GM12878 (cell line): ENCODE measurements at regions not wholly inside any gene's neighbourhood (a gene's known extent, or its start where the extent isn't known, plus 50 kb on each side); places are given as distances from the start of the nearest gene placed in this dataset.

ENCODE experiments used
- ATAC-seq: fragments of 200-7000 bp; cut with Tn5 transposase; 3 replicates; pipeline ENCODE4 v1.9.1; 2020; ENCODE audit warnings: mild to moderate bottlenecking, moderate library complexity
- BruUV-seq: library from RNA; stranded (reverse); fragments of 400-500 nt; replicated peaks from 2 replicates; lab custom pipeline; 2021; lab: Mats Ljungman, UMichigan
- CTCF ChIA-PET: fragments of 300-600 bp; sonication (Branson Sonifier 250); formaldehyde crosslinking; extraction: SDS; loops from one replicate; lab custom pipeline; 2021; ENCODE audit warnings: inconsistent platforms; lab: Yijun Ruan, JAX
- POLR2A ChIA-PET: fragments of 350-600 bp; formaldehyde crosslinking; extraction: SDS; loops from one replicate; lab custom pipeline; 2021; ENCODE audit warnings: inconsistent platforms; lab: Charles Lee
- RAD21 ChIA-PET: fragments of 300-600 bp; sonication (Branson Sonifier 250); formaldehyde crosslinking; loops from one replicate; lab custom pipeline; 2023; ENCODE audit warnings: antibody characterized with exemption; ENCODE audit not compliant: unreplicated experiment; lab: Charles Lee
- SMC1A ChIA-PET: fragments of 300-600 bp; sonication (Branson Sonifier 250); formaldehyde crosslinking; loops from one replicate; lab custom pipeline; 2023; ENCODE audit not compliant: unreplicated experiment, uncharacterized antibody; lab: Charles Lee
- DNase-seq: peaks from one replicate; pipeline ENCODE4 v3.0.0-alpha.2; 2011; ENCODE audit warnings: low read depth, low spot score
- FAIRE-seq: peaks from 3 replicates; lab custom pipeline; 2011; peaks lifted over from hg19 to GRCh38; lab: Jason Lieb, UNC
- H2AFZ ChIP-seq: 2 replicates; pipeline ENCODE4 v1.6.0; 2011; ENCODE audit warnings: low read depth, low read length, control low read depth; ENCODE audit not compliant: control insufficient read depth
- H3K27ac ChIP-seq: 2 replicates; pipeline ENCODE4 v1.5.1; 2011; ENCODE audit warnings: control low read depth; ENCODE audit not compliant: control insufficient read depth, insufficient read depth
- H3K27me3 ChIP-seq, 2 experiments: replicated peaks in 1 of 2; 2 replicates each; pipeline versions ENCODE4 v1.6.0 to v1.6.1; 2011; ENCODE audit warnings: low read length in 1 of 2; ENCODE audit not compliant: control insufficient read depth in 2 of 2, insufficient read depth in 2 of 2
- H3K36me3 ChIP-seq, 2 experiments: 2 replicates each; pipeline ENCODE4 v1.5.1; 2011; ENCODE audit warnings: low read length in 1 of 2; ENCODE audit not compliant: control insufficient read depth in 2 of 2, insufficient read depth in 2 of 2
- H3K4me1 ChIP-seq: 2 replicates; pipeline ENCODE4 v1.6.1; 2011; ENCODE audit warnings: mild to moderate bottlenecking, low read length, moderate library complexity, mixed read lengths; ENCODE audit not compliant: control insufficient read depth, insufficient read depth
- H3K4me2 ChIP-seq: 2 replicates; pipeline ENCODE4 v1.6.0; 2011; ENCODE audit warnings: control low read depth; ENCODE audit not compliant: control insufficient read depth, insufficient read depth
- H3K4me3 ChIP-seq: fragments of 200-600 bp; sonication (generic); 2 replicates; pipeline ENCODE4 v1.5.1; 2016
- H3K79me2 ChIP-seq: 2 replicates; pipeline ENCODE4 v1.6.0; 2011; ENCODE audit warnings: low read length; ENCODE audit not compliant: control insufficient read depth, insufficient read depth
- H3K9ac ChIP-seq: 2 replicates; pipeline ENCODE4 v1.8.0; 2011; ENCODE audit warnings: low read length, control low read depth, mixed read lengths; ENCODE audit not compliant: control insufficient read depth, insufficient read depth
- H3K9me3 ChIP-seq: replicated peaks from 3 replicates; pipeline ENCODE4 v1.5.1; 2011; ENCODE audit warnings: mild to moderate bottlenecking, low read length; ENCODE audit not compliant: control insufficient read depth, insufficient read depth
- H4K20me1 ChIP-seq: 2 replicates; pipeline ENCODE4 v1.6.0; 2011; ENCODE audit not compliant: control insufficient read depth, insufficient read depth
- CBFB ChIP-seq: IDR thresholded peaks from 2 replicates; pipeline ENCODE4 v1.6.1; 2016; ENCODE audit warnings: antibody characterized with exemption, low read depth
- GABPA ChIP-seq: IDR thresholded peaks from 2 replicates; pipeline ENCODE4 v1.6.1; 2014; ENCODE audit warnings: antibody characterized with exemption, low read depth, mild to moderate bottlenecking, inconsistent platforms
- WGBS: methylation state at CpG from one replicate; pipeline ENCODE4 v1.1.6; 2016; ENCODE audit warnings: low lambda C conversion rate; ENCODE audit not compliant: insufficient replicate concordance, insufficient coverage; ENCODE audit errors: missing lambda C conversion rate; 5-methylcytosine and 5-hydroxymethylcytosine counted together
- in situ Hi-C: fragments of 300-500 bp; cut with MboI; formaldehyde crosslinking; loops from 9 replicates; pipeline ENCODE4 v1.14.3; 2018; ENCODE audit warnings: mixed read lengths
- intact Hi-C: fragments of 100-400 bp; cut with micrococcal nuclease; formaldehyde crosslinking; loops from one replicate; pipeline ENCODE4 v1.14.2; 2022; ENCODE audit not compliant: unreplicated experiment
- TF ChIP-seq, protein P1 (sequence below): fragments of 450-650 bp; IDR thresholded peaks from 2 replicates; pipeline ENCODE4 v1.6.1; 2018; ENCODE audit warnings: mild to moderate bottlenecking, low read depth, moderate library complexity; ENCODE audit not compliant: partially characterized antibody
- TF ChIP-seq, protein P2 (sequence below): IDR thresholded peaks from 2 replicates; pipeline ENCODE4 v1.6.1; 2011; ENCODE audit warnings: low read depth, low read length, improper control_type of control experiment, borderline replicate concordance

DNA sequence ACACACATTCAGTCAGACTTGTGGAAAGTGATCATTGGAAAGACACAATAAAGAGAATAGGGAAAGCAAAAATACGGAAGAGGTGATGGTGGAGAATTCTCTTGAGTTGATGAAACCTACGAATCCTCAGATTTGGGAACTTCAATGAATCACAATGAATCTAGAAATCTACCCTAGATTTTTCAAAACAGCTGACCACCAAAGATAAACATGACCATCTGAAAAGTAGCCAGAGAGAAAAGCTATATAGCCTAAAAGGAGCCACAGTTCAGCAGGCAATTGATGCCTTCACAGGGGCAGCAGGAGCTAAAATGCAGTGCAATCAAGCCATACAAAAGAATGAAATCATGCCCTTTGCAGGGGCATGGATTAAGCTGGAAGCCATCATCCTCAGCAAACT is 170.6 kb upstream of the RUNX1 start:
- TF ChIP-seq CBFB (no peak), GABPA (no peak)
- TF ChIP-seq, protein P1, sequence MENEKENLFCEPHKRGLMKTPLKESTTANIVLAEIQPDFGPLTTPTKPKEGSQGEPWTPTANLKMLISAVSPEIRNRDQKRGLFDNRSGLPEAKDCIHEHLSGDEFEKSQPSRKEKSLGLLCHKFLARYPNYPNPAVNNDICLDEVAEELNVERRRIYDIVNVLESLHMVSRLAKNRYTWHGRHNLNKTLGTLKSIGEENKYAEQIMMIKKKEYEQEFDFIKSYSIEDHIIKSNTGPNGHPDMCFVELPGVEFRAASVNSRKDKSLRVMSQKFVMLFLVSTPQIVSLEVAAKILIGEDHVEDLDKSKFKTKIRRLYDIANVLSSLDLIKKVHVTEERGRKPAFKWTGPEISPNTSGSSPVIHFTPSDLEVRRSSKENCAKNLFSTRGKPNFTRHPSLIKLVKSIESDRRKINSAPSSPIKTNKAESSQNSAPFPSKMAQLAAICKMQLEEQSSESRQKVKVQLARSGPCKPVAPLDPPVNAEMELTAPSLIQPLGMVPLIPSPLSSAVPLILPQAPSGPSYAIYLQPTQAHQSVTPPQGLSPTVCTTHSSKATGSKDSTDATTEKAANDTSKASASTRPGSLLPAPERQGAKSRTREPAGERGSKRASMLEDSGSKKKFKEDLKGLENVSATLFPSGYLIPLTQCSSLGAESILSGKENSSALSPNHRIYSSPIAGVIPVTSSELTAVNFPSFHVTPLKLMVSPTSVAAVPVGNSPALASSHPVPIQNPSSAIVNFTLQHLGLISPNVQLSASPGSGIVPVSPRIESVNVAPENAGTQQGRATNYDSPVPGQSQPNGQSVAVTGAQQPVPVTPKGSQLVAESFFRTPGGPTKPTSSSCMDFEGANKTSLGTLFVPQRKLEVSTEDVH: no peak
- TF ChIP-seq, protein P2, sequence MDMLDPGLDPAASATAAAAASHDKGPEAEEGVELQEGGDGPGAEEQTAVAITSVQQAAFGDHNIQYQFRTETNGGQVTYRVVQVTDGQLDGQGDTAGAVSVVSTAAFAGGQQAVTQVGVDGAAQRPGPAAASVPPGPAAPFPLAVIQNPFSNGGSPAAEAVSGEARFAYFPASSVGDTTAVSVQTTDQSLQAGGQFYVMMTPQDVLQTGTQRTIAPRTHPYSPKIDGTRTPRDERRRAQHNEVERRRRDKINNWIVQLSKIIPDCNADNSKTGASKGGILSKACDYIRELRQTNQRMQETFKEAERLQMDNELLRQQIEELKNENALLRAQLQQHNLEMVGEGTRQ: no peak
- TF ChIP-seq, all 136 proteins: peak for 0
- in situ Hi-C loops: no loop called here
- ChIA-PET SMC1A (no interaction called here), POLR2A (no interaction called here), RAD21 (no interaction called here), CTCF (no interaction called here)
- H2AFZ ChIP-seq: no peak overlapping the region
- H4K20me1 ChIP-seq: no peaks in the 10 kb centered on the region
- no peak for ATAC-seq
- no peak for DNase-seq
- H3K27me3 ChIP-seq: no peaks in the 10 kb centered on the region
- FAIRE-seq: no peak
- H3K4me2 ChIP-seq: no peak overlapping the region
- no peak overlapping the region for H3K4me3 ChIP-seq
- peaks cover 14% of the 10 kb centered on the region for H3K4me1 ChIP-seq
- BruUV-seq: no TSS peak
- H3K27ac ChIP-seq: no peak overlapping the region
- intact Hi-C loops: no loop called here
- no peaks in the 10 kb centered on the region for H3K36me3 ChIP-seq
- no peaks in the 10 kb centered on the region for H3K79me2 ChIP-seq
- no peak overlapping the region for H3K9ac ChIP-seq
- 18% methylated on average over 2 of the region's 2 CpGs for WGBS
- no peaks in the 10 kb centered on the region; the same call in 2 of the 3 replicates for H3K9me3 ChIP-seq
